Common myeloid progenitor, CD34-positive (primary cell): ENCODE measurements at regions not wholly inside any gene's neighbourhood (a gene's known extent, or its start where the extent isn't known, plus 50 kb on each side); places are given as distances from the start of the nearest gene placed in this dataset.

ENCODE experiments used
- CTCF ChIA-PET: fragments of 350-600 bp; sonication (Branson Sonifier 250); formaldehyde crosslinking; loops from one replicate; lab custom pipeline; 2021; ENCODE audit warnings: antibody characterized with exemption; lab: Charles Lee
- POLR2A ChIA-PET: fragments of 350-600 bp; sonication (Branson Sonifier 250); formaldehyde crosslinking; loops from one replicate; lab custom pipeline; 2021; ENCODE audit warnings: antibody characterized with exemption; lab: Charles Lee
- DNase-seq, 3 donors: peaks; one replicate each; pipeline versions ENCODE4 v3.0.0 to v3.0.0-alpha.2; 2013
- H3K27ac ChIP-seq, 2 experiments: 1 replicate in 1 of 2; 2 replicates in 1 of 2; pipeline ENCODE4 v1.7.0; 2013; ENCODE audit warnings: inconsistent platforms in 2 of 2, low read length in 2 of 2, mild to moderate bottlenecking in 2 of 2, low read depth in 1 of 2, moderate library complexity in 1 of 2; ENCODE audit not compliant: severe bottlenecking in 2 of 2, insufficient read depth in 1 of 2, poor library complexity in 1 of 2
- H3K27me3 ChIP-seq, 5 experiments: replicated peaks in 2 of 5; 1 replicate in 3 of 5; 2 replicates in 2 of 5; pipeline versions ENCODE4 v1.6.1 to v1.7.0; 2013; ENCODE audit warnings: low read length in 4 of 5, mild to moderate bottlenecking in 2 of 5, moderate library complexity in 2 of 5, inconsistent platforms in 1 of 5; ENCODE audit not compliant: insufficient read depth in 5 of 5, control insufficient read depth in 4 of 5
- H3K36me3 ChIP-seq, 4 experiments: 1 replicate in 2 of 4; 2 replicates in 2 of 4; pipeline versions ENCODE4 v1.6.1 to v1.7.0; 2013; ENCODE audit warnings: low read length in 3 of 4, control low read depth in 1 of 4, mild to moderate bottlenecking in 1 of 4; ENCODE audit not compliant: control insufficient read depth in 4 of 4, insufficient read depth in 4 of 4
- H3K4me1 ChIP-seq, 4 experiments: 1 replicate in 3 of 4; 2 replicates in 1 of 4; pipeline versions ENCODE4 v1.6.1 to v1.7.1; 2013; ENCODE audit warnings: low read length in 3 of 4, mild to moderate bottlenecking in 3 of 4, control low read depth in 1 of 4, inconsistent platforms in 1 of 4, moderate library complexity in 1 of 4; ENCODE audit not compliant: control insufficient read depth in 4 of 4, insufficient read depth in 4 of 4; ENCODE audit errors: control extremely low read depth in 1 of 4
- H3K4me3 ChIP-seq, 7 experiments: 1 replicate in 4 of 7; 2 replicates in 3 of 7; pipeline versions ENCODE4 v1.5.1 to v1.7.0; 2013; ENCODE audit warnings: mild to moderate bottlenecking in 7 of 7, low read length in 6 of 7, moderate library complexity in 6 of 7, inconsistent platforms in 2 of 7, low read depth in 2 of 7, control low read depth in 1 of 7; ENCODE audit not compliant: insufficient read depth in 4 of 7, control insufficient read depth in 1 of 7; ENCODE audit errors: extremely low read depth in 1 of 7
- H3K9me3 ChIP-seq, 5 experiments: 1 replicate in 4 of 5; 2 replicates in 1 of 5; pipeline versions ENCODE4 v1.6.1 to v1.7.1; 2013; ENCODE audit warnings: low read length in 4 of 5, mild to moderate bottlenecking in 2 of 5, inconsistent platforms in 1 of 5, low read depth in 1 of 5, moderate library complexity in 1 of 5; ENCODE audit not compliant: control insufficient read depth in 4 of 5, insufficient read depth in 2 of 5; ENCODE audit errors: control extremely low read depth in 1 of 5
- WGBS: methylation state at CpG from one replicate; pipeline ENCODE4 v1.1.5; 2013; ENCODE audit not compliant: insufficient coverage; 5-methylcytosine and 5-hydroxymethylcytosine counted together

- 51% methylated on average over 12 of the region's 13 CpGs for WGBS
- Histone ChIP-seq H3K4me3 (no peak overlapping the region), H3K27ac (no peak overlapping the region), H3K36me3 (no peaks in the 10 kb centered on the region), H3K4me1 (no peaks in the 10 kb centered on the region), H3K9me3 (peaks cover 0 to 3% (median 0%) of the 10 kb centered on the region in 5 experiments), H3K27me3 (peaks cover 0 to 2% (median 0%) of the 10 kb centered on the region in 5 experiments)
- DNase-seq = no peak
- CTCF ChIA-PET = no interaction called here
- POLR2A ChIA-PET = no interaction called here
These were observed 135.5 kb downstream of the MIS18A start for GRCh38 chr21:32143241-32143939.

GRCh38 chr21:32141318-32141633 is 137.6 kb downstream of the MIS18A start:
- Histone ChIP-seq H3K4me1 (no peaks in the 10 kb centered on the region), H3K9me3 (peaks cover 0 to 2% (median 2%) of the 10 kb centered on the region in 5 experiments), H3K4me3 (no peak overlapping the region), H3K27ac (no peak overlapping the region), H3K36me3 (no peaks in the 10 kb centered on the region), H3K27me3 (peaks cover 0 to 2% (median 0%) of the 10 kb centered on the region in 5 experiments)
- 100% methylated on average over 1 of the region's 3 CpGs for WGBS
- ChIA-PET POLR2A (no interaction called here), CTCF (no interaction called here)
- DNase-seq = no peak

DNA sequence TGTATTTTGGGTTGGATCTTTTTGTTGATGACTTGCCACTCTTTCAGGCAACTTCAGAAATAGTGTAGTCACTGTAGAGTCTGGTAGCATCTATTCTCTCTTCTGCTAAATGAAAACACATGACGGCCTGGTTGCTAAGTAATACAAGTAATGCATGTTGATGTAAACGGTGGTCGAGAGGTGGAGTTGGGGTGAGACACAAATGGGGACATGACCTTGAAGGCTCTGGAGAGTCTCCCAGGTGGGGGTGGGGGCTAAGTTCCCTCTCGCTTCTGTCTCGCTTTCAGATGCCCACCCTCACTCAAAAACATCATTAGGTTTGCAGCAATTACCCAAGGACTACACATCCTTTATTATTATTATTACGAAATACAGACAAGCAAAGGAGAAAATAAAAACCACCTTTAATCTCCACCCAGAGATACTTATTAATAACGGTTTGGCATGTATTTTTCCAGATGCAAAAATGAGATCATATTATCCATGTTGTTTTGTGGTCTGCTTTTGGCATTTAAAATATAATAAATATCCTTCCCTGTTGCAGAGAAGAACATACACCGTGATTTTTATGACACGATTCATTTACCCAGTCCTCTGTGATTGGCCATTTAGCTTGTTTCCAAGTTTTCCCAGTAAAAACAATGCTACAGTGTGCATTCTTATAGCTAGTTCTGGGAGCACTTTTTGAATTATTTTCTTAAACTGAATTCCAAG is 138.1 kb downstream of the MIS18A start:
- 100% methylated on average over 1 of the region's 9 CpGs for WGBS
- Histone ChIP-seq H3K27me3 (peaks cover 0 to under 1% (median 0%) of the 10 kb centered on the region in 5 experiments), H3K9me3 (peaks cover 0 to 2% (median 2%) of the 10 kb centered on the region in 5 experiments), H3K4me3 (no peak overlapping the region), H3K27ac (no peak overlapping the region), H3K4me1 (no peaks in the 10 kb centered on the region), H3K36me3 (no peaks in the 10 kb centered on the region)
- ChIA-PET POLR2A (no interaction called here), CTCF (no interaction called here)
- DNase-seq = no peak

- no peak for DNase-seq
- Histone ChIP-seq H3K4me3 (no peak overlapping the region), H3K9me3 (peaks cover 0 to 2% (median 2%) of the 10 kb centered on the region in 5 experiments), H3K36me3 (no peaks in the 10 kb centered on the region), H3K27ac (no peak overlapping the region), H3K27me3 (no peaks in the 10 kb centered on the region), H3K4me1 (no peaks in the 10 kb centered on the region)
- ChIA-PET CTCF (interaction anchor here (0.7 kb wide), 1 partner anchor 49 kb away, joined by 3 read pairs; no protein-coding TSS in a partner anchor), POLR2A (no interaction called here)
- 94% methylated on average over 4 of the region's 4 CpGs for WGBS
These were observed 138.7 kb downstream of the MIS18A start for GRCh38 chr21:32140151-32140550.

GRCh38 chr21:32138658-32139057 is 140.2 kb downstream of the MIS18A start:
- Histone ChIP-seq H3K4me3 (no peak overlapping the region), H3K9me3 (peaks cover 0 to 2% (median 2%) of the 10 kb centered on the region in 5 experiments), H3K36me3 (no peaks in the 10 kb centered on the region), H3K27ac (no peak overlapping the region), H3K27me3 (peaks cover 0 to 4% (median 0%) of the 10 kb centered on the region in 5 experiments), H3K4me1 (no peaks in the 10 kb centered on the region)
- DNase-seq = no peak
- WGBS = 88% methylated on average over 2 of the region's 2 CpGs
- POLR2A ChIA-PET = no interaction called here
- CTCF ChIA-PET = no interaction called here

GRCh38 chr21:32137931-32138330 is 140.9 kb downstream of the MIS18A start:
- H3K4me1 ChIP-seq = no peaks in the 10 kb centered on the region
- H3K27ac ChIP-seq = no peak overlapping the region
- no peak overlapping the region for H3K4me3 ChIP-seq
- no peak for DNase-seq
- 93% methylated on average over 6 of the region's 9 CpGs for WGBS
- peaks cover 0 to 2% (median 2%) of the 10 kb centered on the region in 5 experiments for H3K9me3 ChIP-seq
- no peaks in the 10 kb centered on the region for H3K36me3 ChIP-seq
- ChIA-PET CTCF (interaction anchor here (1.4 kb wide), 1 partner anchor 9 kb away, joined by 5 read pairs; no protein-coding TSS in a partner anchor), POLR2A (no interaction called here)
- H3K27me3 ChIP-seq = peaks cover 0 to 4% (median 0%) of the 10 kb centered on the region in 5 experiments

DNA sequence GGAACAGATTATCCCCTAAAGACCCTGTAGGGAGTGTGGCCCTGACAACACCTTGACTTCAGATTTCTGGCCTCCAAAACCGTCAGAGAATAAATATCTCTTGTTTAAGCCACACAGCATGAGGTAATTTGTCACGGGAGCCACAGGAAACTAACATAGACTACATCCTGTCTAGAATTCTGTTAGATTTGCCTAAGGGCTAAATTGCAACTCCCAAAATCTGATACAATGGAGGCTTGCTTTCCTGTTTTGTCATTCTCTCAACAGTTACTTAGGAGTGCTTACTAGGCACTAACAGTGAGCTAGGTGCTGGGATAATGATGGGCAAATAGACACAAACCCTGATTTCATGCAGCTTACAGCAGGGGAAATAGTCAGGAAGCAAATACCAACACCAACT is 141.6 kb downstream of the MIS18A start:
- CTCF ChIA-PET = interaction anchor here (1.4 kb wide), 1 partner anchor 9 kb away, joined by 5 read pairs; no protein-coding TSS in a partner anchor

More for the DNA sequence above, 141.6 kb downstream of the MIS18A start:
- WGBS = 21% methylated on average over 2 of the region's 2 CpGs
- Histone ChIP-seq H3K27ac (no peak overlapping the region), H3K9me3 (peaks cover 0 to 2% (median 2%) of the 10 kb centered on the region in 5 experiments), H3K36me3 (no peaks in the 10 kb centered on the region), H3K4me1 (no peaks in the 10 kb centered on the region), H3K4me3 (no peak overlapping the region), H3K27me3 (peaks cover 0 to 4% (median 0%) of the 10 kb centered on the region in 5 experiments)
- POLR2A ChIA-PET = no interaction called here
- DNase-seq = no peak
